Caco-2 (cell line): ENCODE measurements at regions not wholly inside any gene's neighbourhood (a gene's known extent, or its start where the extent isn't known, plus 50 kb on each side); places are given as distances from the start of the nearest gene placed in this dataset.

Source experiments
- BruUV-seq: library from RNA; stranded (reverse); fragments of 400-500 nt; replicated peaks from 2 replicates; lab custom pipeline; 2021; lab: Mats Ljungman, UMichigan
- CTCF ChIA-PET: fragments of 300-600 bp; sonication (Branson Sonifier 250); formaldehyde crosslinking; loops from one replicate; lab custom pipeline; 2022; ENCODE audit warnings: antibody characterized with exemption; lab: Charles Lee
- POLR2A ChIA-PET: fragments of 300-600 bp; sonication (Branson Sonifier 250); formaldehyde crosslinking; loops from one replicate; lab custom pipeline; 2022; ENCODE audit warnings: antibody characterized with exemption; lab: Charles Lee
- DNase-seq, 2 experiments: peaks; one replicate each; pipeline versions ENCODE4 v3.0.0 to v3.0.0-alpha.2; 2020 to 2022
- H3K27me3 ChIP-seq: replicated peaks from 2 replicates; pipeline ENCODE4 v1.6.0; 2011; ENCODE audit warnings: low read length; ENCODE audit not compliant: control insufficient read depth, insufficient read depth
- H3K36me3 ChIP-seq: 2 replicates; pipeline ENCODE4 v1.5.1; 2011; ENCODE audit warnings: low read length; ENCODE audit not compliant: control insufficient read depth, insufficient read depth
- H3K4me1 ChIP-seq: fragments of 250-450 bp; sonication (Bioruptor Pico); 2 replicates; pipeline ENCODE4 v1.5.1; 2020; ENCODE audit warnings: mild to moderate bottlenecking
- H3K4me3 ChIP-seq: 2 replicates; pipeline ENCODE4 v1.5.1; 2011; ENCODE audit warnings: low read depth, mild to moderate bottlenecking, control low read depth, low read length
- H3K9me3 ChIP-seq: fragments of 250-450 bp; sonication (Bioruptor Pico); 2 replicates; pipeline ENCODE4 v1.5.1; 2020; ENCODE audit warnings: mild to moderate bottlenecking, moderate library complexity
- H3K27ac Mint-ChIP-seq: one replicate; pipeline ENCODE4 v1.8.0; 2022; ENCODE audit warnings: mixed read lengths; ENCODE audit not compliant: unreplicated experiment
- H3K27me3 Mint-ChIP-seq: one replicate; pipeline ENCODE4 v1.8.0; 2022; ENCODE audit warnings: mixed read lengths; ENCODE audit not compliant: insufficient read depth, unreplicated experiment
- H3K36me3 Mint-ChIP-seq: one replicate; pipeline ENCODE4 v1.8.0; 2022; ENCODE audit warnings: mild to moderate bottlenecking, mixed read lengths; ENCODE audit not compliant: insufficient read depth, unreplicated experiment
- H3K4me1 Mint-ChIP-seq: one replicate; pipeline ENCODE4 v1.8.0; 2022; ENCODE audit warnings: low read depth, mixed read lengths; ENCODE audit not compliant: unreplicated experiment
- H3K4me3 Mint-ChIP-seq: one replicate; pipeline ENCODE4 v1.8.0; 2022; ENCODE audit warnings: mild to moderate bottlenecking, moderate library complexity, mixed read lengths; ENCODE audit not compliant: unreplicated experiment
- H3K9me3 Mint-ChIP-seq: one replicate; pipeline ENCODE4 v1.8.0; 2022; ENCODE audit warnings: mixed read lengths; ENCODE audit not compliant: unreplicated experiment
- intact Hi-C: fragments of 100-400 bp; cut with micrococcal nuclease; formaldehyde crosslinking; loops from one replicate; pipeline ENCODE4 v1.10.0; 2022; ENCODE audit not compliant: unreplicated experiment
- TF ChIP-seq, protein P1 (sequence below), 2 experiments: fragments of 200-600 bp in 1 of 2; IDR thresholded peaks; 1 replicate in 1 of 2; 2 replicates in 1 of 2; pipeline versions ENCODE4 v1.5.1 to v1.8.0; 2011 to 2022; ENCODE audit warnings: antibody characterized with exemption in 1 of 2, control low read depth in 1 of 2, inconsistent platforms in 1 of 2, low read depth in 1 of 2, low read length in 1 of 2, mild to moderate bottlenecking in 1 of 2, moderate library complexity in 1 of 2; ENCODE audit not compliant: insufficient read depth in 1 of 2, severe bottlenecking in 1 of 2, unreplicated experiment in 1 of 2

DNA sequence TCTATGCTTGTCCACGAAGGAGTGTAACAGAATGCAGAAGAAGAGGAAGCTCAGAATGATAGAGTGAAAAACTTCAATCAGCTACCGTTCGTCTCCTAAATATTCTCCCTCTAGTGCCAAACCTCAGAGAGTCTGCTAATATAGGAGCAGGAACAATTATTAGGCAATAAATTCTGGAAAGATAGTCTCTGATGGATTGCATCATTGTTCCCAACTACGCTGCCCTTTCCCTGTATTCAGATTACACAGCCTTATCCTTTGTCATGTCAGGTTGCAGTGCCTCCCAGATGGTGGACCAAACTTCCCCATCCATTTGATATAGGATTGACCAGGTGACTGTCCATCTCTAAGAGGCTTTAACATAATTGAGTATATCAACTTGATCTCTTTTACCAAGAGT lies 811.5 kb upstream of the CHAC2 start:
- intact Hi-C loops = no loop called here
- Mint-ChIP-seq H3K4me3 (no peak overlapping the region), H3K9me3 (peaks cover under 1% of the 10 kb centered on the region), H3K4me1 (no peaks in the 10 kb centered on the region), H3K27ac (no peak overlapping the region), H3K36me3 (no peaks in the 10 kb centered on the region), H3K27me3 (no peaks in the 10 kb centered on the region)
- TF ChIP-seq, protein P1, sequence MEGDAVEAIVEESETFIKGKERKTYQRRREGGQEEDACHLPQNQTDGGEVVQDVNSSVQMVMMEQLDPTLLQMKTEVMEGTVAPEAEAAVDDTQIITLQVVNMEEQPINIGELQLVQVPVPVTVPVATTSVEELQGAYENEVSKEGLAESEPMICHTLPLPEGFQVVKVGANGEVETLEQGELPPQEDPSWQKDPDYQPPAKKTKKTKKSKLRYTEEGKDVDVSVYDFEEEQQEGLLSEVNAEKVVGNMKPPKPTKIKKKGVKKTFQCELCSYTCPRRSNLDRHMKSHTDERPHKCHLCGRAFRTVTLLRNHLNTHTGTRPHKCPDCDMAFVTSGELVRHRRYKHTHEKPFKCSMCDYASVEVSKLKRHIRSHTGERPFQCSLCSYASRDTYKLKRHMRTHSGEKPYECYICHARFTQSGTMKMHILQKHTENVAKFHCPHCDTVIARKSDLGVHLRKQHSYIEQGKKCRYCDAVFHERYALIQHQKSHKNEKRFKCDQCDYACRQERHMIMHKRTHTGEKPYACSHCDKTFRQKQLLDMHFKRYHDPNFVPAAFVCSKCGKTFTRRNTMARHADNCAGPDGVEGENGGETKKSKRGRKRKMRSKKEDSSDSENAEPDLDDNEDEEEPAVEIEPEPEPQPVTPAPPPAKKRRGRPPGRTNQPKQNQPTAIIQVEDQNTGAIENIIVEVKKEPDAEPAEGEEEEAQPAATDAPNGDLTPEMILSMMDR (IDR thresholded peaks at IDR 0.05; ENCODE audit: insufficient read depth in 1 of 2, low read depth in 1 of 2, low read length in 1 of 2, severe bottlenecking in 1 of 2, unreplicated experiment in 1 of 2) = no peak
- CTCF ChIA-PET = interaction anchor here (0.8 kb wide), 1 partner anchor 145 kb away, joined by 5 read pairs; no protein-coding TSS in a partner anchor
- no peaks in the 10 kb centered on the region for H3K4me1 ChIP-seq
- no peaks in the 10 kb centered on the region for H3K9me3 ChIP-seq
- H3K4me3 ChIP-seq = no peak overlapping the region
- no peak for DNase-seq
- BruUV-seq = no TSS peak
- POLR2A ChIA-PET = no interaction called here
- no peaks in the 10 kb centered on the region for H3K36me3 ChIP-seq
- H3K27me3 ChIP-seq = no peaks in the 10 kb centered on the region

DNA sequence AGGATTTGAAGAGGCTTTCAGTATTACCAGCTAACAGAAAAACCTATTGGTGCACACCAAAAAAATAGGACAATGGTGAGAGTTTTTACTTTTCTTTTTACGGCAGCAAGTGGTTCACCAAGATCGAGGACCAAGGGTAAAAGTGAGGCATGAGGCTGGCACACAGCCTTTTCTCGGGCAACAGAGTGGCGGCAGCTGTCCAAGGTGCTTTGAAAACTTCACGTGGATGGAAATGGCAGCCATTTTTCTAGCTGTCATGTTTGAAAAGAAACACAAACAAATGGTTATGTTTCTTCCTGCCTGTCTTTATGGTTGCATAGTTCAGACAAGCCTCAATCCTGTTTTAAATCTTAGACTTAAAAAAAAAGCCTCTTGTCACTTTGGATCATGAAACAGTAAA lies 812.5 kb upstream of the CHAC2 start:
- Histone ChIP-seq H3K36me3 (no peaks in the 10 kb centered on the region), H3K4me1 (no peaks in the 10 kb centered on the region), H3K27me3 (no peaks in the 10 kb centered on the region), H3K9me3 (no peaks in the 10 kb centered on the region), H3K4me3 (no peak overlapping the region)
- no TSS peak for BruUV-seq
- TF ChIP-seq, protein P1 (IDR thresholded peaks at IDR 0.05; ENCODE audit: insufficient read depth in 1 of 2, low read depth in 1 of 2, low read length in 1 of 2, severe bottlenecking in 1 of 2, unreplicated experiment in 1 of 2) = no peak
- no peaks in the 10 kb centered on the region for H3K36me3 Mint-ChIP-seq
- ChIA-PET CTCF (interaction anchor here (0.5 kb wide), 1 partner anchor 135 kb away, joined by 4 read pairs; no protein-coding TSS in a partner anchor), POLR2A (no interaction called here)
- peaks cover 10% of the 10 kb centered on the region for H3K9me3 Mint-ChIP-seq
- intact Hi-C loops = no loop called here
- H3K27ac Mint-ChIP-seq = no peak overlapping the region
- no peak overlapping the region for H3K4me3 Mint-ChIP-seq
- no peaks in the 10 kb centered on the region for H3K27me3 Mint-ChIP-seq
- H3K4me1 Mint-ChIP-seq = no peaks in the 10 kb centered on the region
- no peak for DNase-seq

DNA sequence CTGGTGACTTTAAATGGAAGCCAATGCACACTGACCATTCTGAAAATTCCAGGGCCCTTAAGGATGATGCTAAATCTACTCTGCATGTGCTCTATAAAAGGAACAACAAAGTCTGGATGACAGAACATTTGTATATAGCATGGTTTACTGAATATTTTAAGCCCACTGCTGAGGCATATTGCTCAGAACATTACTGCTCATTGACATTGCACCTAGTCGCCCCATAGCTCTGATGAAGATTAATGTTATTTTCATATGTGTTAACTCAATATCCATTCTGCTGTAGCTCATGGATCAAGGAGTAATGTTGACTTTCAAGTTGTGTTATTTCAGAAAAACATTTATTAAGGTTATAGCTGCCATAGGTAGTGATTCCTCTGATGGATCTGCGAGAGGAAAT lies 827.5 kb upstream of the CHAC2 start:
- H3K4me1 Mint-ChIP-seq = no peaks in the 10 kb centered on the region

More for the DNA sequence above, 827.5 kb upstream of the CHAC2 start:
- Mint-ChIP-seq H3K27ac (no peak overlapping the region), H3K36me3 (no peaks in the 10 kb centered on the region), H3K9me3 (no peaks in the 10 kb centered on the region), H3K4me3 (no peak overlapping the region), H3K27me3 (no peaks in the 10 kb centered on the region)
- no peaks in the 10 kb centered on the region for H3K36me3 ChIP-seq
- no TSS peak for BruUV-seq
- no peaks in the 10 kb centered on the region for H3K4me1 ChIP-seq
- no peaks in the 10 kb centered on the region for H3K27me3 ChIP-seq
- H3K4me3 ChIP-seq = no peak overlapping the region
- POLR2A ChIA-PET = no interaction called here
- intact Hi-C loops = no loop called here
- TF ChIP-seq, protein P1 (IDR thresholded peaks at IDR 0.05; ENCODE audit: insufficient read depth in 1 of 2, low read depth in 1 of 2, low read length in 1 of 2, severe bottlenecking in 1 of 2, unreplicated experiment in 1 of 2) = no peak
- CTCF ChIA-PET = no interaction called here
- no peak for DNase-seq
- no peaks in the 10 kb centered on the region for H3K9me3 ChIP-seq
